Left cardiac atrium (tissue), 4 donors: ENCODE measurements at regions not wholly inside any gene's neighbourhood (a gene's known extent, or its start where the extent isn't known, plus 50 kb on each side); places are given as distances from the start of the nearest gene placed in this dataset.
A peak's percentile ranks its signal among the peaks of the same experiment; 100 is the strongest.
"Not testable (repeated sequence)": the region's sequence is repeated elsewhere in the genome, so short reads cannot be mapped to it uniquely, and the experiment has no call there.

Experiments used
- ATAC-seq, 2 donors: fragments of 200-7000 bp; cut with Tn5 transposase; one replicate each; pipeline ENCODE4 v1.9.1; 2020; ENCODE audit warnings: mild to moderate bottlenecking in 2 of 2, moderate library complexity in 2 of 2
- DNase-seq: peaks from one replicate; pipeline ENCODE4 v3.0.0-alpha.2; 2020
- intact Hi-C, 2 donors: fragments of 100-400 bp; cut with DNase I; formaldehyde crosslinking; loops; one replicate each; pipeline versions ENCODE4 v1.14.1 to v1.15.1; 2022 to 2023
- donor health status: DM: no; HTN: yes; CAD: no.
- donor health status: DM: no; HTN: yes; CAD: no; lungs with severe emphysema.
- donor health status: DM: yes; HTN: yes; CAD: no.
- donor health status: Dilated cardiomyopathy.

DNA sequence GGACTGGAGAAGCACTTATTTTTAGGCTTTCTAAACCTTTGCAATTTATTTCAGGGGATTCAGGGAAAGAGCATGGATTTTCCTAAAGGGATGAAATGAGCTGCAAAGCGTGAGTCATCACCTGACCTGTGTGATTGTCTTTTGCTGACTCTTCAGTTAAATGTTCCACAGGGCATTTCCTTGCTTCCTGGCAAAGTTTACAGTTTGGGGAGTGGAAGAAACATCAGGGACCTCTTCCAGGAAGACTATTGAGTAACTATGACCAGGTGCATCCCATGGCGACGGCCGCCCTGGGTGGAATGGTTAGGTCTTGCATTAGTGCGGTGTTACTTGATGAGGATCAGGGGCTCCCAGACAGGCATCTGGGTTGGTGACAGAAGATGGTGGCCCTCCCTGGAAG is 79.5 kb upstream of the SIPA1L2 start:
- intact Hi-C loops, result no loop called here
- no peak for DNase-seq
- no peak for ATAC-seq

GRCh38 chr1:232711996-232712395 is 82.1 kb upstream of the SIPA1L2 start:
- ATAC-seq (no peak), DNase-seq (no peak)
- intact Hi-C loops, result no loop called here

GRCh38 chr1:232713785-232714184 is 83.9 kb upstream of the SIPA1L2 start:
- DNase-seq (no peak), ATAC-seq (no peak)
- intact Hi-C loops, result no loop called here

DNA sequence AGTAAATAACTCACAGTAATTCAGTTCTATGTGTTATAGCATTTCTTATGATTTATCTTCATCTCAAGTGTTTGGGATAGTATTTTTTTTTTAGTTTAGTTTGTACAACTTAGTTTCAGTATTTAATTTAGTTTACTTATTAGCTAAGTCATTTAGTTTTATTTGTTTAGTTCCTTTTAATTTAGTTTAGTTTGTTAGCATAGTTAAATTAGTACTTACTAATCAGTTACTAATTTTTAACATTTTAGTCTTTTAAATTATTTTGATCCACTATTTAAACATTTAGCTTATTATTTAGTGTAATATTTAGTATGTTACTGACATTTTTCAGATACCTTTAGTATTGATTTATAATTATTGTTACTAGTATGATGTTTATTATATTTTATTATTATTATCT is 85.2 kb upstream of the SIPA1L2 start:
- ATAC-seq, result no peak
- DNase-seq, result no peak
- intact Hi-C loops, result no loop called here

GRCh38 chr1:232717911-232718310 is 87.3 kb upstream of the MAP10 start:
- DNase-seq, intact Hi-C loops, ATAC-seq: not testable (repeated sequence)

- intact Hi-C loops, result no loop called here
These were observed 86.0 kb upstream of the MAP10 start for GRCh38 chr1:232718928-232719927.

GRCh38 chr1:232722626-232723025 is 82.6 kb upstream of the MAP10 start:
- ATAC-seq, result no peak
- intact Hi-C loops, result no loop called here
- DNase-seq, result no peak

More at GRCh38 chr1:232718928-232719927, 86.0 kb upstream of the MAP10 start:
- no peak for ATAC-seq
- DNase-seq, result no peak

- no peak for DNase-seq
- no peak for ATAC-seq
These were observed 79.7 kb upstream of the MAP10 start for GRCh38 chr1:232725305-232726047.

DNA sequence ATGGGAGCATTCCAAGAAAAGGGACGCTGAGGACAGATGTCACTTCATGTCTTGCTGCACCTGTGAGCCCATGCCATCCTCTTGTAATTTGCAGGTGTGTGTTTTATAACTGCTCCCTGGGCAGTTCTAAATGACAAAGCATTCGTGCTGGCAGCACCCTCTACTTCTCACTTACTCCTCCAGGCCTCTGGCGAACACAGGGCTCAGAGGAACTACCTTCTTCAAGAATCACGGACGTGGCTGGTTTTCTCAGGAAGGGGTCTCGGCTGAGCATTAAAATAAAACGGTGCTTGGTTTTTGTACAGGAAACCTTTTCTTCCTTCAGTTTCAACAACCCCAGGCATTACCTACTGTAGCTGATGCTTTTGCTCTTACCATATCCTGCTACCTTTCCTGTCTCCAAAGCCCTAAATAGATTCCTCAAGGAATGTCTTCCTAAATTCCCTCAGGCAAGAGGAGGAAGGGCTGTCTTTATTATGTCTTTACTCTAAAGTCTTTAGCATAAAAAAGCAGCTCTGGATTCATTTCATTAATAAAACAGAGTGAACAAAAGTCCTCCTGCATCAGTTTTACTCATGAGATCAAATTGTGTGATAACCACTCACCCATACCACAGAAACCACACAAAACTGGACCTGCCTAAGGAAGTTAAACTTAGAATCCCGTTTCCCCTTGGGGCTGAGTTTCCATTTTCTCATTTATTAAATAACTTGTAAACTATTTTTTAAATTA is 79.0 kb upstream of the MAP10 start:
- intact Hi-C loops, result no loop called here
- no peak for DNase-seq
- ATAC-seq, result no peak

More at GRCh38 chr1:232725305-232726047, 79.7 kb upstream of the MAP10 start:
- intact Hi-C loops, result no loop called here

DNA sequence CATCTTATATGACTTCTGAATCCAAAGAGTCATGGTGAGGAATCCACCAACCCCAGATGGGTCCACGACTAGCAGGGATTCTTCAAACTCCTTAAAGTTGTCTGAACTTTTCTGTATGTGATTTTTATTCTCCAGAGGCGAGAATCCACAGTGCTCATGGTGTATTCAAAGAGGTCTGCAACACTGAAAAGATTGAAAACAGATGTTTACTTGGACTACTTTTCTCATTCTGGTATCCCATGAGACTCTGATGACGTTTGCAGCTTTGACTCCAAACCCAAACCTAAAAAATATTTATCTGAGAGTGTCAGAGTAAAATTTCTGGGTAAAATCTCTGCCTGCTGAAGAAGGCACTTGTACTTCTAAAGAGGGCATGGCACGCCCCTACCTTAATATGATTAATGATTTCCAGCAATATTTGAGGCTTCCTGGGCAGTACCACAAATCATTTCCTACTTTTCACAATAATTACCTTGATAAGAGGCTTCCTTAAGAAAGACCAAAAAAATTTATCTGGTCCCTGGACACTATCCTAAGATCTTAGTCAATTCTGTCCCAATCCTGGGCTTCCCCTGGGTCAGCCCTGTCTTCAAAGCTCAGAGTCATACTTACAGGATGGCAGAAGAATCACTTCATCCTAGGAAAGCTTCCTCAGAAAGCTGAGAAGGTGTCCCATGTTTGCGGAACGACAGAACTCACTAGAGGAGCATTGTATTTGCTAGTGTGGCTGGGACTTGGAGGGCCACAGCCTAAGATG is 76.5 kb upstream of the MAP10 start:
- intact Hi-C loops, result no loop called here
- no peak for DNase-seq
- peak; percentile 38 to 57 for ATAC-seq

DNA sequence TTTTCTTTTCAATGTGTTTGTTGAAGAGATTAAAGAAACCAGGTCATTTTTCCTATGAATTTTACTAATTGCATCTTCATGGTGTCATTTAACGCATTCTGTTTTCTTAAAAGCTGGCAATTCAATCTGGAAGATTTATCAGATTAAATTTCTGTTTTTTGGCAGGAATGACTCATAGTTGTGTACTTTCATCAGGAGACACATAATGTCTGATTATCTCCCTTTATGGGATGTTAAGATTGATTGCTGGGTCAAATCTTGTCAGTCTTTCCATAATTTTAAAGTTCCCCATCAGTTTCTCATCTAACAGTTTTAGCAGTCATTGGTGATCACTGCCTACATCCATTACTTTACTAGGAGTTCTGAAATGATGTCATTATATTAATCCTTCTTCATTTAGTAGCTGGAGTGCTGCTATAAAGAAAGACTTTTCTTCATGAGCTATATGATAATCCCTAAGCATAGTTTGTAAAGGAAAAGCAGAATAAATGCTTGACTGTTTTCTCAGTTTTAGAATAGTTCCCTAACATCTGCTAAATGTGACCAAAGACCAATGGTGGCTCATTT is 72.8 kb upstream of the MAP10 start:
- intact Hi-C loops, result no loop called here
- DNase-seq (no peak), ATAC-seq (no peak)

GRCh38 chr1:232737917-232738316 is 67.3 kb upstream of the MAP10 start:
- intact Hi-C loops, result no loop called here
- no peak for ATAC-seq
- DNase-seq, result no peak

DNA sequence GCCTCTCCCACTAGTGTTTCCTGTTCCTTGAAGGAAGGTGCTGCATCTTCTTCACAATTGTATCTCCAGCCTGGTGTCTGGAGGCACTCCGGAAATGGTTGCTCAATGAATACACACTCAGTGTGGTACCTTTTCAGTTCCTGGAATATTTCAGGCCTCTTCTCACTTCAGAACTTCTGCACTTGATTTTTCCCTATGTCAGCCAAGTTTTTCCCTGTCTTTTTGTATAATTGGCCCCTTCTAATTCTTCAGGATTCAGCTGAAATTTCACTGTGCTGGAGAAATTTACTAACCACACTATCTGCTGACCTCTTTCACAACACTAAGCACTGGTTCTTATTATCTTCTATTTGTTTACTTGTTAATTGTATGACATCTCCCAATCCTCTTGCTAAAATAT is 61.2 kb upstream of the MAP10 start:
- DNase-seq (no peak), ATAC-seq (no peak)
- intact Hi-C loops, result no loop called here

- ATAC-seq (no peak), DNase-seq (no peak)
- intact Hi-C loops, result no loop called here
These were observed 60.4 kb upstream of the MAP10 start for GRCh38 chr1:232744847-232745246.

- ATAC-seq, DNase-seq, intact Hi-C loops: not testable (repeated sequence)
These were observed 59.5 kb upstream of the MAP10 start for GRCh38 chr1:232745698-232746097.

DNA sequence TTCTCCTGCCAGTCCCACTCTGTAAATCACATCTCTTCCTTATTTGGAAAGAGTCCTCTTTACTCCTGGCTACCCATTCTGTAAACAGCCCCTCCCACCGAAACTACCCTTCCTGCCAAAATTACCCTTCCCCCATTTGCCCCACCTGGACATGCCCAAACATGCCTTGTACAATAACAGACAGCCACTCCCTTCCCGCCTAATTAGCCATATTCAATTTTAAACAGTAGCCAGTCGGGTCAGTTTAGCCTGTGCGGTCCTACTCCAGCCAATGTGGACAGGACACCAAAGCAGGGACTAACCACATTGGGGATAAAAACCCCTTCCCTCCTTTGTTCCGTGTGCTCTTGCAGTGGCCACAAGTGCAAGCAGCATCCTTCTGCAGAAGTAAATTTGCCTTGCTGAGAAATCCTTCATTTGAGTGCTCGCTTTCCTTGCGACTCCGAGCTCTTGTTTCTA is 56.3 kb upstream of the MAP10 start:
- intact Hi-C loops, result no loop called here
- ATAC-seq (no peak), DNase-seq (no peak)

DNA sequence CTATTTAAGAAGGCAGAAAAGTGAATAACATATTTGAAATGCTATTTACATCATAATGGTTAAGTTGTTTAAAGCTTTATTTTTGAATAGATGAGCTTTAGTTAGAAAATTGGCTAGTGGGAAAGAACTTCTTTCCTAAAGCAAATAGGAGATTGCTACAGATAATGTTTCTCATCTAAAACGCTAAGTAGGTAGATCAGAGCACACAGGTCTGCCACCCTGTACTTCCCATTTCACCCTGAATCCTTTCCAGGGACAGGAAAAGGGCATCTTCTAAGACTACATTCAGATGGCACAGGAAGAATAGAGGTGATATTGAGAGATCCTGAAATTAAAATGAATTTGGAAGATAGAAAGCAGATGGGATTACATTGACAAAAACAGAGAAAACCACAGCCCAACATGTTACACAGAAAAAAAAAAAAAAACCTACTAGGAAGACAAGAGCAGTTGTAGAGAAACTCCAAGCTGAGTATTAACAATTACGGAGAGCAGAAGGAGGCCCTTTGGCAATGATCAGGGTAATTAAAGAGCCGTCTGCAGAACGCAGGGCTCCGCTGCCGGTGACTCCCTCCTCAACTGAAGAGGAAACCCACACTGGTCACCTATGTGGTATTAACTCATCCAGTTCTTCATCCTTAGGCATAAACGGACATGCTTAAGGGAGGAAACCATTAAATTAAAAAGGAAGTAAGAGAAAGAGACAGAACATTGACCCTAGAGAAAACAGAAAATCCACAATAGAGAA is 53.6 kb upstream of the MAP10 start:
- no peak for DNase-seq
- no peak for ATAC-seq
- intact Hi-C loops, result no loop called here

DNA sequence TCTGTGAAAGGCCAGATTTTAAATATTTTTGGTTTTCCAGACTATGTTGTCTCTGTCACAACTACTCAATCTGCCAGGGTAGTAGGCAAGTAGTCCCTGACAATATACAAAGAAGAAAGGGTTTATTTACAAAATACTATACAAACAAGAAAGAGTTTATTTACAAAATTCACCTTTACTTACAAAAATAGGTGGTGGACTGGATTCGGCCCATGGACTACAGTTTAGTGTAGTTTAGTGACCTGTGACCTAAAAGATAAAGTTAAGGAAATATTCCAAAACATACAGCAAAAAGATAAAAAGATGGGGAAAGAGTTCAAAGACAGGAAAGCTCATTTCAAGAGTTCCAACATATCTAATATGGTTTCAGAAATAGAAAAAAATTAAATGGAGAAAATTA is 52.9 kb upstream of the MAP10 start:
- DNase-seq, result no peak
- intact Hi-C loops, result no loop called here
- ATAC-seq, result no peak
